Uterus (tissue), 2 donors: ENCODE measurements at regions not wholly inside any gene's neighbourhood (a gene's known extent, or its start where the extent isn't known, plus 50 kb on each side); places are given as distances from the start of the nearest gene placed in this dataset.
"Not testable (repeated sequence)": the region's sequence is repeated elsewhere in the genome, so short reads cannot be mapped to it uniquely, and the experiment has no call there.

Experiments
- CTCF ChIP-seq, 4 experiments: fragments of 200-600 bp in 2 of 4; fragments of 450-650 bp in 2 of 4; sonication (generic) in 2 of 4; IDR thresholded peaks; one replicate each; pipeline ENCODE4 v1.5.1; 2016 to 2019; ENCODE audit warnings: antibody characterized with exemption in 4 of 4, mild to moderate bottlenecking in 2 of 4, moderate library complexity in 1 of 4
- POLR2A ChIP-seq, 2 donors: fragments of 450-650 bp; IDR thresholded peaks; one replicate each; pipeline ENCODE4 v1.6.1; 2016; ENCODE audit warnings: antibody characterized with exemption in 2 of 2, mild to moderate bottlenecking in 1 of 2, moderate library complexity in 1 of 2

GRCh38 chr3:43845553-43845952, 154.8 kb downstream of the ABHD5 start:
- TF ChIP-seq CTCF, POLR2A (IDR thresholded peaks at IDR 0.05): not testable (repeated sequence)
